ENCODE measurements at regions not wholly inside any gene's neighbourhood (a gene's known extent, or its start where the extent isn't known, plus 50 kb on each side); places are given as distances from the start of the nearest gene placed in this dataset.
A peak's percentile ranks its signal among the peaks of the same experiment; 100 is the strongest.

DNA sequence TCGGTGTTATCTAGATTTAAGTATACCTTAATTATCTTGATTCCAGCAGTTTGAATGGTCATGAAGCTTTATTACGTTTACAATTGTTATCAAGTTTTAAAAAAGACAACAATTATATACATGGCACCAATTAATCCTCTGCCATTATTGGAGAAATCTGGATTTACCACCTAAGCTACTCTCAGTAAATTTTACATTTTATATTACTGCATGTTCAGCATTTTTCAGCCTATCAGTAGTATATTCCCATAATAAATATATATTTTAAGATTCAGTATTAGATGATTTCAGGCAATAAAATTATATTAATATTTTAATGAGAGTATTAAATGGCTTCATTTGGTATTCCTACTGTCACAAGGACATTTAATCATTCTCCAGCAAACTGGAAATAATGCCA is 264.5 kb upstream of the PRDM9 start:
- H3K27me3 ChIP-seq (ENCODE audit: control insufficient read depth, insufficient read depth, low read length), result no peaks in the 10 kb centered on the region
- DNase-seq, result no peak
- no peak overlapping the region for H3K4me3 ChIP-seq (ENCODE audit: insufficient read depth, low read depth, low read length)
- no peaks in the 10 kb centered on the region for H3K36me3 ChIP-seq (replicated peaks; ENCODE audit: control insufficient read depth, insufficient read depth, low read length)

DNA sequence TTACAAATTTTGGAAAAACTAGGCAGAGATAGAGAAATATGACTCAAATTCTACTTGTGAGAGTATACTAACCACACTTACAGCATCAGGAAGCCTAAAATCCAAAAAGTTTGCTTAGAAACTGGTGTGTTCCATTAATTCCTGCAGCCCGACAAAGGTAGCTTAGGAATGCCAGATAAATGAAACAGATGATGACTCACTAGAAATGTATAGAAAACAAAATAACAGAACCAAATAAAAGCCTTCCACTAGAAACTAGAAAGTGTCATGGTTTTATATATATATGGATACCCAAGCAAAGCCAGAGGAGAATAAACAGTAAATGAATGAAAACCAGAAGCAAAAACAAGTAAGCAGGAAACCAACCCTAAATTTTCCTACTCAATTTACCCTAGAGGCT is 272.2 kb upstream of the PRDM9 start:
- Histone ChIP-seq H3K36me3 (replicated peaks; ENCODE audit: control insufficient read depth, insufficient read depth, low read length) (no peaks in the 10 kb centered on the region), H3K27me3 (ENCODE audit: control insufficient read depth, insufficient read depth, low read length) (no peaks in the 10 kb centered on the region), H3K4me3 (ENCODE audit: insufficient read depth, low read depth, low read length) (no peak overlapping the region)
- no peak for DNase-seq

DNA sequence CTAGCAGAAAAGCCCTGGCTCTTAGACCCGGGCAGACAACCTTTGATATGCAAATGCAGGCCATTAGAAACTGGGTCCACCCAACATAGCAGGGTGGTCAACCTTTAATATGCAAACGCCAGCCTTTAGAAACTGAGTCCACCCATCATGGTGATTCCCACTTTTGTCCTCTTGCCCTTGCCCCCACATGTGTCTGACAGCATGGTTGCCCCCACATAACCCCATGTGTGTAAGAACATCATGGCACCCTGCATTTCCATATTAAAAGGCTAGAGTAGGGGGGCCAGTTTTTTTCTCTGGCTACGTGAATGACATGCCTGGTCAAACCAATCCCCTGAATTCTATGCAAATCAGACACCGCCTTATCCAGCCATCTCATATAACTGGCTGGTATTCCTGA is 273.2 kb upstream of the PRDM9 start:
- no peak overlapping the region for H3K4me3 ChIP-seq (ENCODE audit: insufficient read depth, low read depth, low read length)
- H3K27me3 ChIP-seq (ENCODE audit: control insufficient read depth, insufficient read depth, low read length), result no peaks in the 10 kb centered on the region
- H3K36me3 ChIP-seq (replicated peaks; ENCODE audit: control insufficient read depth, insufficient read depth, low read length), result no peaks in the 10 kb centered on the region
- no peak for DNase-seq

DNA sequence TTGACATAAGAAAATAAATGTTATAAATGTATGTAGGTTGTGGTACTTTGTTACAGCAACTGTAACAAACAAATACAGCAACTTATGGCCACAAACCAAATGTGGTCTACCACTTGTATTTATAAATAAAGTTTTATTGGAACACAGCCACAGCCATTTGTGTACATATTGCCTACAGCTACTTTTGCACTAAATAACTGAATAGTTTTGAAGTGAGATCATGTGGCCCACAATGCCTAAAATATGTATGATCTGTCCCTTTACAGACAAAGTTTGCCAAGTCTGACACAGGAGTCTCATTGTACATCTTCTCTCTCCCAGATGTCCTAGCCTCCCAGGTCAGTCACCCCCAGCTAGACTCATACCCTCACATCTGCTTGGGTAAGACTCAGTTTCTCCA is 283.6 kb upstream of the PRDM9 start:
- no peaks in the 10 kb centered on the region for H3K27me3 ChIP-seq (ENCODE audit: control insufficient read depth, insufficient read depth, low read length)
- DNase-seq, result no peak
- H3K36me3 ChIP-seq (replicated peaks; ENCODE audit: control insufficient read depth, insufficient read depth, low read length), result no peaks in the 10 kb centered on the region
- no peak overlapping the region for H3K4me3 ChIP-seq (ENCODE audit: insufficient read depth, low read depth, low read length)

DNA sequence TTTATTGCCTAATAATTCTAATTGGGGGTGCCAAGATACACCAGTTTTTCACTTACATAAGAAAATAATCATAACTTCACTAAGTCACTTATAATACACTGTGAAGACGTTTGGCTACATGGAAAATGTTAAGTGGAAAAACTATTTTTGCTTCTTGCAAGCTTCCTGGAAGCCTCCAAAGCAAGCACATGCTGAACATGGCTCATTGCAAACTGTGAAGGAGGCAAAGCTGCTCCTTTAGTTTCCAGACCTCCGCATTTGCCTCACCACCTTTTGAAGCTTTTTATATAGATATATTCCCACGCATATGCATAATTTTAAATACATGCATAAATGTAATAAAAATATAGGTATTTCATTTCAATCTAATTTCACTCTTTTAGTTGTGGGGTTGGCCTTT is 285.6 kb upstream of the PRDM9 start:
- DNase-seq, result no peak
- Histone ChIP-seq H3K36me3 (replicated peaks; ENCODE audit: control insufficient read depth, insufficient read depth, low read length) (no peaks in the 10 kb centered on the region), H3K27me3 (ENCODE audit: control insufficient read depth, insufficient read depth, low read length) (no peaks in the 10 kb centered on the region), H3K4me3 (ENCODE audit: insufficient read depth, low read depth, low read length) (no peak overlapping the region)

DNA sequence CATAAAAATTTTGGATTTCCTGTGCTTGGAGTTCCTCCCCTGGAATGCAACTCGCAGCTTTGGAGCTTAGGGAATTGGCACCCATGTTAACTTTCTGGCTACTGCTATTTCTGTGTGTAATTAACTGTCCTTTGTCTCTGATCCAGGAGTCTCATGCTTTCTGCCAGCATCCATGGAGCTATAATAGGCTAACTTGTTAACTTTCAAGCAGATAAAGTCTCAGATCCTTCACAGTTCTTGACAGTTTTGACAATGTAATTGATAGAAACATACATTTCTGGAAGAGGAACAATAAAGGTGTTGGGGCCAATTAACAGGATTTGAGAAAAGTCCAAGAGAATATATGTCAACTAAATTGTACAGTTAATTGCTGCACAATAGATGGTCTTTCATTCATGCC is 290.2 kb upstream of the PRDM9 start:
- no peaks in the 10 kb centered on the region for H3K27me3 ChIP-seq (ENCODE audit: control insufficient read depth, insufficient read depth, low read length)
- no peak overlapping the region for H3K4me3 ChIP-seq (ENCODE audit: insufficient read depth, low read depth, low read length)
- H3K36me3 ChIP-seq (replicated peaks; ENCODE audit: control insufficient read depth, insufficient read depth, low read length), result no peaks in the 10 kb centered on the region
- DNase-seq, result no peak

DNA sequence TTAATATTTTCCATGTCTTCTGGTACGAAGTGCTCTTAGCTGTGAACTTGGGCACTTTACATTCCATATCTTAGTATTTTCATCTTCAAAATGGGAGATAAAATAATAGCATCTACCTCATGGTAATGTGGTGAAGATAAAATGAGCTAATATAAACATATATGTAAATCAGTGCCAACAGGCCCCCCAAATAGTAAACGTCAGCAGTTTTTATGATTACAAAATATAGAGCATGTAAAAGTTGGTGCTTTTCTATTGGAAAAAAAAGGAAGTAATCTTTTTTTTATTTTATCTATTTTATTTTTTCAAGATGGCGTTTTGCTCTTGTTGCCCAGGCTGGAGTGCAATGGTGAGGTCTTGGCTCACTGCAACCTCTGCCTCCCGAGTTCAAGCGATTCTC is 291.1 kb upstream of the PRDM9 start:
- no peak for DNase-seq
- Histone ChIP-seq H3K36me3 (replicated peaks; ENCODE audit: control insufficient read depth, insufficient read depth, low read length) (no peaks in the 10 kb centered on the region), H3K4me3 (ENCODE audit: insufficient read depth, low read depth, low read length) (no peak overlapping the region), H3K27me3 (ENCODE audit: control insufficient read depth, insufficient read depth, low read length) (no peaks in the 10 kb centered on the region)

DNA sequence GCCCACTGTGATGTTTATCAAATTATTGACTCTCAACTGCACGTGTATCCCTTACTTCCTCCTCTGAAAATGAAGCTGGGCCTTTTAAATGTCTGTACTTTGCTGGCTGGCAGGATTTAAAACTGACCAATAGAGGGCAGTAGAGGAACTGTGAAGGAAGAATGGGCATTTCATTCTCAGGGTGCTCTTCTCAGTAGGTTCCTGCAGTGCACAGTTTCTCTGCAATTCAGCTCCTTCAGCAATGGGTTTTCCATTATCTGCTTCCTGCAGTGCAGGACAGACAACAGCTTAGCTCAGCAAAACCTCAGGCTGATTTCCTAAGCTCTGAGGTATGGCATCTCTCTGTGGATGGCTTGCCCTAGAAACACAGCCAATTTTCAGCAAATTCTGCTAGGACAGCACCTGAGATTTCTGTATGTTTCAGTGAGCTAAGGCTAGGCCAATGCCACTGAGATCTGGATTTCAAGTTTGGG is 298.4 kb upstream of the PRDM9 start:
- no peak overlapping the region for H3K4me3 ChIP-seq (ENCODE audit: insufficient read depth, low read depth, low read length)
- no peaks in the 10 kb centered on the region for H3K27me3 ChIP-seq (ENCODE audit: control insufficient read depth, insufficient read depth, low read length)
- H3K36me3 ChIP-seq (replicated peaks; ENCODE audit: control insufficient read depth, insufficient read depth, low read length), result no peaks in the 10 kb centered on the region
- peak; percentile 52 for DNase-seq

DNA sequence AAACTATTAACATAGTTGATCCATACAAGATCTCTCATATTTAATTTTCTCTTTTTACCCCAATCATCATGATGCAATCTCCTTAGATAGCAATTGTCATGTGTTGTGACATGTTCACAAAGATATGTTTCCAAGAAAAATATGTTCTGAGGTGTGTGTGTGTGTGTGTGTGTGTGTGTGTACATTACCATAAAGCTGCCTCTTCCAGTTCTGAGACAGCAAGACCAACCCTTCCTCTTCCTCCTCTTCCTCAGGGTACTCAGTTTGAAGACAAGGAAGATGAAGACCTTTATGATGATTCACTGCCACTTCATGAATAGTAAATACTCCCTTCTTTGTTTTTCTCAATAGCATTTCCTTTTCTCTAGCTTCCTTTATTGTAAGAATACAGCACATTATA is 303.3 kb upstream of the PRDM9 start:
- Histone ChIP-seq H3K4me3 (ENCODE audit: insufficient read depth, low read depth, low read length) (no peak overlapping the region), H3K36me3 (replicated peaks; ENCODE audit: control insufficient read depth, insufficient read depth, low read length) (no peaks in the 10 kb centered on the region), H3K27me3 (ENCODE audit: control insufficient read depth, insufficient read depth, low read length) (no peaks in the 10 kb centered on the region)
- DNase-seq, result no peak

DNA sequence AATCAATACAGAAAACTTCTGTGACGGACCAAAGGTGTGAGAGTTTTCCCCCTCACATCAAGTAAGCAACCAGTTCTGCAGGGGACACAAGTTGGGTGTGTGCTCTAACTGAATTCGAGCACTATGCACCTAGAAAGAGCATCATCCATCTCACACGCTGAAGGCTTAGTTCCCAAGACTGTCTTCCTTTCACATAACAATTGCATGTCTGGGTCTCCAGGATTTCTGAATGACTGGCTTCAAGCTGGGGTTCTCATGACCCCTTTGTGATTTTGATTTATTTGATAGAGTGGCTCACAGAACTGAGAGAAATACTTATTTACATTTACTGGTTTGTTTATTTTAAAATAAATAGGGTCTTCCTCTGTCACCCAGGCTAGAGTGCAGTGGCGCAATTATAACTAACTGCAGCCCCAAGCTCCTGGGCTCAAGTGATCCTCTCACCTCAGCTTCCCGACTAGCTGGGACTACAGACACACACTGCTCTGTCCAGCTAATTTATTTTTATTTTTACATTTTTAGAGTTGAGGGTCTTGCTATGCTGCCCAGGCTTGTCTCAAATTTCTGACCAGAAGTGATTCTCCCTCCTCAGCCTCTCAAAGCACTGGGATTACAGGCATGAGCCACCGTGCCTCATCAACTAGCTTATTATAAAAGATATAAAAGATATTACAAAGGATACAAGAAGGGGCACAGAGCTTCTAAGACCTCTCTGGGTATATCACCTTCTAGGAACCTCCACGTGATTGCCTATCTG is 316.7 kb upstream of the CDH12 start:
- no peak overlapping the region for H3K4me3 ChIP-seq (ENCODE audit: insufficient read depth, low read depth, low read length)
- DNase-seq, result peak; percentile 18
- H3K27me3 ChIP-seq (ENCODE audit: control insufficient read depth, insufficient read depth, low read length), result no peaks in the 10 kb centered on the region
- no peaks in the 10 kb centered on the region for H3K36me3 ChIP-seq (replicated peaks; ENCODE audit: control insufficient read depth, insufficient read depth, low read length)

DNA sequence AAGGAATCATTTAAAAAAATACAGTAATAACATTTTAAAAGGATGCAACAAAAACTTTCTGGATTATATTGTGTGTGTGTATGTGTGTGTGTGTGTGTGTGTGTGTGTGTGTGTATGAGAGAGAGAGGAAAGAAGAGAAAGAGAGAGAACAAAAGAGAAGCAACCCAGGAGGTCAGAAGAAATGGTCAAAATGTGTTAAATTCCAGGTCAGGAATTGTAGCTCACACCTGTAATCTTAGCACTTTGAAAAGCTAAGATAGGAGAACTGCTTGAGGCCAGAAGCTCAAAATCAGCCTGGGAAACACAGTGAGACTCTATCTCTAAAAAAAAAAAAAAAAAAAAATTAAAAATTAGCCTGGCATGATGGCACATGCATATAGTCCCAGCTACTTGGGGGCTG is 311.8 kb upstream of the CDH12 start:
- Histone ChIP-seq H3K4me3 (ENCODE audit: insufficient read depth, low read depth, low read length) (no peak overlapping the region), H3K27me3 (ENCODE audit: control insufficient read depth, insufficient read depth, low read length) (no peaks in the 10 kb centered on the region), H3K36me3 (replicated peaks; ENCODE audit: control insufficient read depth, insufficient read depth, low read length) (no peaks in the 10 kb centered on the region)
- no peak for DNase-seq

DNA sequence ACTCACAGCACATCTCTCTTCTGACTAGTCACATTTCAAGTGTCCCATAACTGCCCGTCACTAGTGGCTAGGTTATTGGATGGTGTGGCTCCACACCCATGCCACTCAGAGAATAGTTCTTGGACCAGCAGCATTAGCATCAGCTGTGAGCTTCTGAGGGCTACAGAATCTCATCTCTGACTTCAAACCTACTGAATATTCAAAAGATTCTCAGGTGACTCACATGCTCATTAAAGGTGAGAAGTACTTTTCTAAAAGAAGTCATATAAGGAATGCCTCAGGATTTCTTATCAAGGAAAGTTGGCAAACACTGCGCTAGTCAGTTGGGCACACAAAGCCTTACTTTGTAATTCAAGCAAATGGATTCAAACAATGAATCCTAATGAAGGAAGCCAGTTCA is 305.0 kb upstream of the CDH12 start:
- H3K4me3 ChIP-seq (ENCODE audit: insufficient read depth, low read depth, low read length), result no peak overlapping the region
- DNase-seq, result no peak
- no peaks in the 10 kb centered on the region for H3K36me3 ChIP-seq (replicated peaks; ENCODE audit: control insufficient read depth, insufficient read depth, low read length)
- H3K27me3 ChIP-seq (ENCODE audit: control insufficient read depth, insufficient read depth, low read length), result no peaks in the 10 kb centered on the region

DNA sequence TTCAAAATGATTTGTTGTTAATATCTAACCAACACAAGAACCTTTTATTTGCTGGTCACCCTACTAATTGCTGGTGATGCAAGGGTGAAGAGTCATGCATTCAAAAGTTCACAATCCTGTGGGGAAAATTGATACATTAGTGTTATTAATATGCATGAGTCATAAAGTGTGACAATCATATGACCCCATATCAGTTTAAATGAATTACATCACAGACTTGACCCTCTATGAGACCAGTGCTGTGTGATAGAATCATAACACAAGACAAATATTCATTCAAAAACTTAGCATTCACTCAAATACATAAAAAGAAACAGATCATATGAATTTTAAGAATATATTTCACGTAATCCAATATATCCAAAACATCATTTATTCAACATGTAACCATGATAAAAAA is 304.6 kb upstream of the CDH12 start:
- Histone ChIP-seq H3K27me3 (ENCODE audit: control insufficient read depth, insufficient read depth, low read length) (no peaks in the 10 kb centered on the region), H3K4me3 (ENCODE audit: insufficient read depth, low read depth, low read length) (no peak overlapping the region), H3K36me3 (replicated peaks; ENCODE audit: control insufficient read depth, insufficient read depth, low read length) (no peaks in the 10 kb centered on the region)
- DNase-seq, result no peak

DNA sequence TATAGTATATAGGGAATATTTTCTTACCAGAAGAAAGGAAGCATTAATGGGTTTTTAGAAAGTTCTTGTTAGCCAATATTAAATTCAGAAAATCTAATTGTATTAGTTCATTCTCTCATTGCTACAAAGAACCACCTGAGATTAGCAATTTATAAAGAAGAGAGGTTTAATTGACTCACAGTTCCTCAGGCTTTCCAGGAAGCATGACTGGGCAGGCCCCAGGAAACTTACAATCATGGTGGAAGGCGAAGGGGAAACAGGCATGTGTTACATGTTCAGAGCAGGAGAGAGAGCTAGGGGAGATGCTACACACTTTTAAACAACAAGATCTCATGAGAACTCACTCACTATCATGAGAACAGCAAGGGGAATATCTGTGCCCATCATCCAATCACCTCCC is 304.0 kb upstream of the CDH12 start:
- Histone ChIP-seq H3K4me3 (ENCODE audit: insufficient read depth, low read depth, low read length) (no peak overlapping the region), H3K27me3 (ENCODE audit: control insufficient read depth, insufficient read depth, low read length) (no peaks in the 10 kb centered on the region), H3K36me3 (replicated peaks; ENCODE audit: control insufficient read depth, insufficient read depth, low read length) (no peaks in the 10 kb centered on the region)
- no peak for DNase-seq

DNA sequence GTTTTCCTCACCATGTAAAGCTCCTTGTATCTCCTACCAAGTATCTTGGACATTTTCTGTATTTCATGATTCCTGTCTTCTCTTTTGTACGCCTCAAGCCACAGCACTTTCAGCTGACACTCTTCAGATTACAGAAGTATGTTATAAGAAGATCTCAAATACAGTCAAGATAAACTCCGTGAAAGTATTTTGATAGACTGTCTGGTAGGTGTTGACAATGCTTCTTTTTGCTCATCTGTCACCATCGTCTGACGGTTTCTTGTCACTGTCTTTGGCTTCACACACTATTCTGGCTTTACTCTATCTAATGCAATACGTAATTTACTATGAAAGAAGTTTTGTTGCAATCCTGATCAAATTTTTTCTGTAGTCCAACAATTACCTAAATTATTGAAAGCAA is 294.5 kb upstream of the CDH12 start:
- no peak overlapping the region for H3K4me3 ChIP-seq (ENCODE audit: insufficient read depth, low read depth, low read length)
- H3K27me3 ChIP-seq (ENCODE audit: control insufficient read depth, insufficient read depth, low read length), result no peaks in the 10 kb centered on the region
- no peaks in the 10 kb centered on the region for H3K36me3 ChIP-seq (replicated peaks; ENCODE audit: control insufficient read depth, insufficient read depth, low read length)
- no peak for DNase-seq

DNA sequence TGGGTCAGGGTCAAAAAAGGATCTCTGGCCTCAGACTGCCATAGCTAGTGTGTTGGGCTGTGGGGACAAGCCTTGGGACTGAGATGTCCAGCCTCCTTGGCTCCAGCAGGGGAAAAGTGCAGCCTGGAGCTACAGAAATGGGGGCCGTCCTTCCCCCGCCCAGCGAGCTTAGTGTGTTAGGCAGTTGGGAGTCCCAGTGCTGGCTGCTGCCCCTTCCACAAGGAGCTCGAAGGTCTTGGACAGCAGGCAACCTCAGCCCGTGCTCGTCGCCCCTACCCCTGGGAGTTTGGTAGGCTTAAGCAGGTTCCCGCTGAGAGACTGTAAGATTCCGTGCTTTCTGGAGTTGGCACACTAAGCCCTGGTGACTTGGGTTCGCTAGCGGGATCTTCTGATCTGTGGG is 293.0 kb upstream of the CDH12 start:
- Histone ChIP-seq H3K4me3 (ENCODE audit: insufficient read depth, low read depth, low read length) (no peak overlapping the region), H3K27me3 (ENCODE audit: control insufficient read depth, insufficient read depth, low read length) (no peaks in the 10 kb centered on the region), H3K36me3 (replicated peaks; ENCODE audit: control insufficient read depth, insufficient read depth, low read length) (no peaks in the 10 kb centered on the region)
- no peak for DNase-seq

Data from H7 (cell line).